GM12892 (cell line): ENCODE measurements at regions not wholly inside any gene's neighbourhood (a gene's known extent, or its start where the extent isn't known, plus 50 kb on each side); places are given as distances from the start of the nearest gene placed in this dataset.

Source experiments
- POLR2A ChIP-seq: IDR thresholded peaks from 2 replicates; pipeline ENCODE4 v1.6.1; 2011; ENCODE audit warnings: low read depth, low read length, control low read depth
- POLR2AphosphoS5 ChIP-seq: IDR thresholded peaks from 2 replicates; pipeline ENCODE4 v1.6.1; 2011; ENCODE audit warnings: low read depth, low read length, control low read depth

GRCh38 chr7:115707258-115708012 lies 323.1 kb downstream of the TFEC start:
- no peak for TF ChIP-seq POLR2A
- TF ChIP-seq POLR2AphosphoS5: no peak
